ENCODE measurements at regions not wholly inside any gene's neighbourhood (a gene's known extent, or its start where the extent isn't known, plus 50 kb on each side); places are given as distances from the start of the nearest gene placed in this dataset.

GRCh38 chrX:115906881-115907280 lies 263.7 kb upstream of the AGTR2 start:
- TF ChIP-seq CTCF (optimal IDR thresholded peaks at IDR 0.05 in 1 of 3, IDR thresholded peaks at IDR 0.05 in 1 of 3, conservative IDR thresholded peaks at IDR 0.05 in 1 of 3; ENCODE audit: extremely low read depth in 1 of 3, insufficient read depth in 2 of 3, low read length in 3 of 3) = no peak
- TF ChIP-seq EZH2 (IDR thresholded peaks at IDR 0.05; ENCODE audit: low read length) = no peak
